Suprapubic skin (tissue), 4 donors: ENCODE measurements at regions not wholly inside any gene's neighbourhood (a gene's known extent, or its start where the extent isn't known, plus 50 kb on each side); places are given as distances from the start of the nearest gene placed in this dataset.
A peak's percentile ranks its signal among the peaks of the same experiment; 100 is the strongest.

Experiments used
- DNase-seq, 2 donors: peaks; one replicate each; pipeline ENCODE4 v3.0.0-alpha.2; 2019; ENCODE audit warnings: low spot score in 2 of 2
- H3K27ac ChIP-seq: fragments of 200-600 bp; sonication (generic); one replicate; pipeline ENCODE4 v1.5.1; 2019
- H3K27me3 ChIP-seq: fragments of 200-600 bp; sonication (generic); one replicate; pipeline ENCODE4 v1.5.1; 2019
- H3K36me3 ChIP-seq: fragments of 200-600 bp; sonication (generic); one replicate; pipeline ENCODE4 v1.5.1; 2019
- H3K4me1 ChIP-seq: fragments of 200-600 bp; sonication (generic); one replicate; pipeline ENCODE4 v1.5.1; 2019
- H3K4me3 ChIP-seq: fragments of 200-600 bp; sonication (generic); one replicate; pipeline ENCODE4 v1.5.1; 2019; ENCODE audit warnings: mild to moderate bottlenecking
- H3K9me3 ChIP-seq: fragments of 200-600 bp; sonication (generic); one replicate; pipeline ENCODE4 v1.5.1; 2019
- EP300 ChIP-seq: sonication (generic); formaldehyde crosslinking; IDR thresholded peaks from one replicate; pipeline ENCODE4 v1.6.1; 2017; ENCODE audit warnings: antibody characterized with exemption
- POLR2A ChIP-seq, 2 donors: fragments of 450-650 bp; IDR thresholded peaks; one replicate each; pipeline ENCODE4 v1.6.1; 2017; ENCODE audit warnings: antibody characterized with exemption in 2 of 2, mild to moderate bottlenecking in 2 of 2, moderate library complexity in 2 of 2
- POLR2AphosphoS5 ChIP-seq, 3 donors: sonication (generic); formaldehyde crosslinking; IDR thresholded peaks; one replicate each; pipeline ENCODE4 v1.6.1; 2017; ENCODE audit warnings: antibody characterized with exemption in 3 of 3
- WGBS: methylation state at CpG from one replicate; pipeline ENCODE4 v1.1.5; 2018; 5-methylcytosine and 5-hydroxymethylcytosine counted together
- TF ChIP-seq, protein P1 (sequence below), 2 donors: fragments of 200-600 bp in 1 of 2; fragments of 450-650 bp in 1 of 2; sonication (generic) in 1 of 2; IDR thresholded peaks; one replicate each; pipeline ENCODE4 v1.5.1; 2016 to 2019; ENCODE audit warnings: antibody characterized with exemption in 2 of 2, mild to moderate bottlenecking in 1 of 2, moderate library complexity in 1 of 2

DNA sequence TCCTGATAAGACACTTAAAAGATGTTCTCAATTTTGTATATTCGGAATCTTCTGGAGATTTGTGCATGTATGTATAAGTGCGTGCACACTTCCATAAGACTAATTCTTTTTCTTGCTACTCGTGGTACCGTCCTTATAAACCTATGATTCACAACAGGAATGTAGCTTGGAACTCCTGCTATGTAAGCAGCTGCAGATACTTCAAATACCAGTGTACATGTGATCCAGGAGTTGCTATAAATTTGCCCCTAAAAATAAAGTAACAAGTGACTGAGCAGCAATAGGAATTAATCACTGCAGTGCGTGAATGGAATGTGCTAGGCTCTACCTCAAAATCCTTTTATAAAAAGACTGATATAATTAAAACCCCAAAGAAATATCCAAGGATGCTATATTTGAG is 214.9 kb downstream of the KLF5 start:
- Histone ChIP-seq H3K9me3 (no peaks in the 10 kb centered on the region), H3K36me3 (no peaks in the 10 kb centered on the region), H3K4me3 (no peak overlapping the region), H3K4me1 (no peaks in the 10 kb centered on the region), H3K27me3 (no peaks in the 10 kb centered on the region), H3K27ac (no peak overlapping the region)
- DNase-seq = no peak
- TF ChIP-seq POLR2AphosphoS5 (IDR thresholded peaks at IDR 0.05) (no peak), EP300 (peak; percentile 30), POLR2A (IDR thresholded peaks at IDR 0.05) (no peak)
- TF ChIP-seq, protein P1, sequence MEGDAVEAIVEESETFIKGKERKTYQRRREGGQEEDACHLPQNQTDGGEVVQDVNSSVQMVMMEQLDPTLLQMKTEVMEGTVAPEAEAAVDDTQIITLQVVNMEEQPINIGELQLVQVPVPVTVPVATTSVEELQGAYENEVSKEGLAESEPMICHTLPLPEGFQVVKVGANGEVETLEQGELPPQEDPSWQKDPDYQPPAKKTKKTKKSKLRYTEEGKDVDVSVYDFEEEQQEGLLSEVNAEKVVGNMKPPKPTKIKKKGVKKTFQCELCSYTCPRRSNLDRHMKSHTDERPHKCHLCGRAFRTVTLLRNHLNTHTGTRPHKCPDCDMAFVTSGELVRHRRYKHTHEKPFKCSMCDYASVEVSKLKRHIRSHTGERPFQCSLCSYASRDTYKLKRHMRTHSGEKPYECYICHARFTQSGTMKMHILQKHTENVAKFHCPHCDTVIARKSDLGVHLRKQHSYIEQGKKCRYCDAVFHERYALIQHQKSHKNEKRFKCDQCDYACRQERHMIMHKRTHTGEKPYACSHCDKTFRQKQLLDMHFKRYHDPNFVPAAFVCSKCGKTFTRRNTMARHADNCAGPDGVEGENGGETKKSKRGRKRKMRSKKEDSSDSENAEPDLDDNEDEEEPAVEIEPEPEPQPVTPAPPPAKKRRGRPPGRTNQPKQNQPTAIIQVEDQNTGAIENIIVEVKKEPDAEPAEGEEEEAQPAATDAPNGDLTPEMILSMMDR (IDR thresholded peaks at IDR 0.05) = no peak
- 57% methylated on average over 5 of the region's 5 CpGs for WGBS

DNA sequence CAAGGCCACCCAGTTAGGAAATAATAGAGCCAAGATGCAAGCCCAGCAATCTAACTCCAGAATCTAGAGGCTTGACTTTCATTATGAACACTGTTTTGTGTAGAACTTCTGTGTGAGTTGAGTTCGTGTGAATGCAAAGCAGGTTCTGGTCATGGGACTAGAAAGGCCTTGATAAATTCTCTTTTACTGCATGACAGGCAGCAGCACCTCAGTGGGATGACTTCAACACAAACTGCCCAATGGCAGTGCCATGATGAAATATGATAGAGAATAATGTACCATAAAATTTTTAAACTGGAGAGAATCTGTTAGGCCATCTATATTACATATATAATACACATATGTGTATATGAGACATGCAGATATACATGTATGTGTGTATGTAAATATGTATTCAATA is 214.5 kb downstream of the KLF5 start:
- H3K36me3 ChIP-seq = no peaks in the 10 kb centered on the region
- no peak overlapping the region for H3K27ac ChIP-seq
- TF ChIP-seq, protein P1 (IDR thresholded peaks at IDR 0.05) = no peak
- no peaks in the 10 kb centered on the region for H3K27me3 ChIP-seq
- WGBS = 70% methylated on average over 1 of the region's 1 CpG
- no peaks in the 10 kb centered on the region for H3K9me3 ChIP-seq
- no peak overlapping the region for H3K4me3 ChIP-seq
- H3K4me1 ChIP-seq = no peaks in the 10 kb centered on the region
- DNase-seq = no peak

DNA sequence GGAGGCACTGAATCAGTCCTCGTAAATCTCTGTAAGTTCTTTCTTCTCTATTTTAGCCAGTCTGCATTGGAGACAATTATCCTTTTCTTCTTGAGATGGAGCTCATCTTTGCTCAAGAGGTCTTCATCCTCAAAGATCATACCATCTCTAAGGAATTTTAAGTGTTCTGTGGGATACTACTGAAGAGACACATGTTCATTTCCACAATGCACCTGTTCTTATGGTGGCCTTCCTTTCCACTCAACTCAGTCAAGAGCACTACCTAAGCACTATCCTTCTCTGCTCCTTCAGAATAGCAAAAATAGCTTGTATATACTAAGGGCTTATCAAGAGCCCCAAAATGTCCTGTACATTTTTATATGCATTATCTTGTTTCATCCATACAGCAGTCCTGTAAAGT is 214.0 kb downstream of the KLF5 start:
- Histone ChIP-seq H3K36me3 (no peaks in the 10 kb centered on the region), H3K9me3 (no peaks in the 10 kb centered on the region), H3K4me1 (no peaks in the 10 kb centered on the region), H3K4me3 (no peak overlapping the region), H3K27ac (no peak overlapping the region), H3K27me3 (no peaks in the 10 kb centered on the region)
- TF ChIP-seq POLR2A (IDR thresholded peaks at IDR 0.05) (no peak), POLR2AphosphoS5 (IDR thresholded peaks at IDR 0.05) (no peak), EP300 (no peak)
- TF ChIP-seq, protein P1 (IDR thresholded peaks at IDR 0.05) = no peak
- WGBS = 97% methylated on average over 1 of the region's 1 CpG
- DNase-seq = no peak

DNA sequence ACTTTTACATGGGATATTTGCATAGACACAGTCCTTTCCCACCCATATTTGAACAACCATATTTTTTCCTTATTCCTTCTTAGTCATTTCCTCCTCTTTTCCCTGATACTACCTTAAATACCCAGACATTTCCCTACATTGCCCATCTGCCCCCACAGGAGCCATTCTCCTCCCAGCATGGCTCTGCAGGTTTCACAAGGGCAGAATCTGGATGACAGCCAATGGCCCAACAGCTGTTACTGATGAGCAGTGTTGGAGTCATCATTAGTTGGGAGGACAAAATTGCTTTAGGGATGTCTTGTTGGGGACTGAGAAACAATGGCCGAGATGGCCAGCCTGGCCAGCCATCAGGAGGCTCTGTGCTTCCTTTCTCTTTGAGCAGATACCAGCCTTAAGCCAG is 209.5 kb downstream of the KLF5 start:
- WGBS = 70% methylated on average over 1 of the region's 1 CpG
- H3K27ac ChIP-seq = no peak overlapping the region

DNA sequence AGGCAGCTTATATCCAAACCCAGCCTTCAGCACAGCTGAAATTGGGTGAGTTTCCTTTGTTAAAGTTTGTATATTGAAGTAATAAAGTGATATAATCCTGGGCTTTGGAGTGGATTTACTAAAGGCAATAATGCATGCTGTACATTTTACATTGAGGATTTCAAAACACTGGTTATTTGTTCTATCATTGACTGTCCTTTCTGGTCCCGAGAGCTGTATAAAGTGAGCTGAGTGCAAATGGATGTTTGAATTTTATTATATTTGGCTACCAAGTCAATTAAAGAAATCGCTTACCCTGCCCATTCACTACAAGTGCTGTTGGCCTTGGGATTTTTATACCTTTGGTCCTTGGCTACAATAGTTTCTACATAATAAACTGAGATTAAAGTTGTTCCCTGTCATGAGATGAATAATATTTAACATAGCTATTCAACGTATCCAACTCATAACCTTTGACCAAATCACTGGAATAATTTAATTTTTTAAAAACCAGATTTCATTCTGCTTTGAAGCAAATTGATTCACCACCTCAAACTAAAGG is 207.9 kb downstream of the KLF5 start:
- H3K9me3 ChIP-seq = no peaks in the 10 kb centered on the region
- peaks cover 7% of the 10 kb centered on the region for H3K4me1 ChIP-seq
- no peaks in the 10 kb centered on the region for H3K27me3 ChIP-seq
- no peaks in the 10 kb centered on the region for H3K36me3 ChIP-seq
- no peak for DNase-seq
- TF ChIP-seq POLR2A (IDR thresholded peaks at IDR 0.05) (no peak), POLR2AphosphoS5 (IDR thresholded peaks at IDR 0.05) (no peak), EP300 (no peak)
- TF ChIP-seq, protein P1 (IDR thresholded peaks at IDR 0.05) = no peak
- H3K4me3 ChIP-seq = no peak overlapping the region
- WGBS = 90% methylated on average over 3 of the region's 3 CpGs
- no peak overlapping the region for H3K27ac ChIP-seq

More for the DNA sequence above, 209.5 kb downstream of the KLF5 start:
- Histone ChIP-seq H3K4me1 (no peaks in the 10 kb centered on the region), H3K4me3 (no peak overlapping the region), H3K9me3 (no peaks in the 10 kb centered on the region), H3K36me3 (no peaks in the 10 kb centered on the region), H3K27me3 (no peaks in the 10 kb centered on the region)
- no peak for DNase-seq
- TF ChIP-seq POLR2A (IDR thresholded peaks at IDR 0.05) (no peak), EP300 (no peak), POLR2AphosphoS5 (IDR thresholded peaks at IDR 0.05) (no peak)
- TF ChIP-seq, protein P1 (IDR thresholded peaks at IDR 0.05) = no peak
